ELR (cell line): ENCODE measurements at regions not wholly inside any gene's neighbourhood (a gene's known extent, or its start where the extent isn't known, plus 50 kb on each side); places are given as distances from the start of the nearest gene placed in this dataset.

ENCODE experiments used
- DNase-seq: peaks from one replicate; pipeline ENCODE4 v3.0.0-alpha.2; 2015; ENCODE audit warnings: low read depth

- DNase-seq: peak; percentile 22
Measured at GRCh38 chr3:101084404-101084803, 91.2 kb upstream of the ABI3BP start.

GRCh38 chr3:101081999-101082398 lies 88.8 kb upstream of the ABI3BP start:
- DNase-seq: no peak

- DNase-seq: no peak
Measured at GRCh38 chr3:101081446-101081845, 88.2 kb upstream of the ABI3BP start.

GRCh38 chr3:101077361-101078011 lies 84.3 kb upstream of the ABI3BP start:
- peak; percentile 46 for DNase-seq

- DNase-seq: peak; percentile 21
Measured at GRCh38 chr3:101074518-101074917, 81.3 kb upstream of the ABI3BP start.

GRCh38 chr3:101072300-101072699 lies 79.1 kb upstream of the ABI3BP start:
- DNase-seq: peak; percentile 46

- no peak for DNase-seq
Measured at GRCh38 chr3:101070799-101071121, 77.5 kb upstream of the ABI3BP start.

GRCh38 chr3:101069901-101070798 lies 76.9 kb upstream of the ABI3BP start:
- peak; percentile 21 for DNase-seq

GRCh38 chr3:101068876-101069606 lies 75.8 kb upstream of the ABI3BP start:
- no peak for DNase-seq

GRCh38 chr3:101066711-101067129 lies 73.5 kb upstream of the ABI3BP start:
- DNase-seq: peak; percentile 52

- DNase-seq: peak; percentile 95
Measured at GRCh38 chr3:101065962-101066361, 72.7 kb upstream of the ABI3BP start.

GRCh38 chr3:101063401-101063800 lies 70.2 kb upstream of the ABI3BP start:
- DNase-seq: no peak

- no peak for DNase-seq
Measured at GRCh38 chr3:101061312-101061711, 68.1 kb upstream of the ABI3BP start.

- DNase-seq: no peak
Measured at GRCh38 chr3:101050866-101051265, 57.6 kb upstream of the ABI3BP start.

- no peak for DNase-seq
Measured at GRCh38 chr3:101050046-101050445, 56.8 kb upstream of the ABI3BP start.

GRCh38 chr3:101049532-101049931 lies 56.3 kb upstream of the ABI3BP start:
- no peak for DNase-seq

GRCh38 chr3:101043687-101044078 lies 50.5 kb upstream of the ABI3BP start:
- DNase-seq: no peak

- DNase-seq: peak; percentile 63
Measured at GRCh38 chr3:101042996-101043686, 49.9 kb upstream of the ABI3BP start.
